NCI-H69 (cell line): ENCODE measurements at regions not wholly inside any gene's neighbourhood (a gene's known extent, or its start where the extent isn't known, plus 50 kb on each side); places are given as distances from the start of the nearest gene placed in this dataset.

Source experiments
- DNase-seq: peaks from one replicate; lab custom pipeline; 2025; lab: John Stamatoyannopoulos, UW

- DNase-seq: no peak
These were observed 69.7 kb downstream of the SKA1 start for GRCh38 chr18:50444539-50444938.

GRCh38 chr18:50446629-50447028 is 71.8 kb downstream of the SKA1 start:
- DNase-seq: no peak

GRCh38 chr18:50447102-50447741 is 72.4 kb downstream of the SKA1 start:
- DNase-seq: peak; percentile 77

GRCh38 chr18:50447952-50448351 is 73.1 kb downstream of the SKA1 start:
- no peak for DNase-seq

GRCh38 chr18:50451100-50451842 is 76.4 kb downstream of the SKA1 start:
- peak; percentile 82 for DNase-seq

GRCh38 chr18:50453014-50453680 is 78.3 kb downstream of the SKA1 start:
- DNase-seq: peak; percentile 87

GRCh38 chr18:50453732-50454131 is 78.9 kb downstream of the SKA1 start:
- DNase-seq: no peak

GRCh38 chr18:50454387-50454988 is 79.6 kb downstream of the SKA1 start:
- DNase-seq: peak; percentile 57

GRCh38 chr18:50456285-50456684 is 81.4 kb downstream of the SKA1 start:
- peak; percentile 53 for DNase-seq

- no peak for DNase-seq
These were observed 82.8 kb downstream of the SKA1 start for GRCh38 chr18:50457639-50458038.

GRCh38 chr18:50458366-50458765 is 83.5 kb downstream of the SKA1 start:
- DNase-seq: peak; percentile 18

GRCh38 chr18:50458796-50459195 is 84.0 kb downstream of the SKA1 start:
- no peak for DNase-seq

- no peak for DNase-seq
These were observed 85.2 kb downstream of the SKA1 start for GRCh38 chr18:50460062-50460461.

GRCh38 chr18:50460716-50461115 is 85.9 kb downstream of the SKA1 start:
- peak; percentile 93 for DNase-seq

- DNase-seq: peak; percentile 69
These were observed 86.4 kb downstream of the SKA1 start for GRCh38 chr18:50461251-50461650.

GRCh38 chr18:50465211-50466153 is 90.6 kb downstream of the SKA1 start:
- no peak for DNase-seq

- DNase-seq: no peak
These were observed 91.8 kb downstream of the SKA1 start for GRCh38 chr18:50466634-50467033.

- no peak for DNase-seq
These were observed 91.1 kb upstream of the MAPK4 start for GRCh38 chr18:50468807-50469206.

GRCh38 chr18:50469380-50469781 is 90.5 kb upstream of the MAPK4 start:
- no peak for DNase-seq

- DNase-seq: peak; percentile 59
These were observed 86.9 kb upstream of the MAPK4 start for GRCh38 chr18:50472941-50473340.

- peak; percentile 97 for DNase-seq
These were observed 86.0 kb upstream of the MAPK4 start for GRCh38 chr18:50473881-50474280.
